ENCODE measurements at regions not wholly inside any gene's neighbourhood (a gene's known extent, or its start where the extent isn't known, plus 50 kb on each side); places are given as distances from the start of the nearest gene placed in this dataset.
"Not testable (repeated sequence)": the region's sequence is repeated elsewhere in the genome, so short reads cannot be mapped to it uniquely, and the experiment has no call there.

DNA sequence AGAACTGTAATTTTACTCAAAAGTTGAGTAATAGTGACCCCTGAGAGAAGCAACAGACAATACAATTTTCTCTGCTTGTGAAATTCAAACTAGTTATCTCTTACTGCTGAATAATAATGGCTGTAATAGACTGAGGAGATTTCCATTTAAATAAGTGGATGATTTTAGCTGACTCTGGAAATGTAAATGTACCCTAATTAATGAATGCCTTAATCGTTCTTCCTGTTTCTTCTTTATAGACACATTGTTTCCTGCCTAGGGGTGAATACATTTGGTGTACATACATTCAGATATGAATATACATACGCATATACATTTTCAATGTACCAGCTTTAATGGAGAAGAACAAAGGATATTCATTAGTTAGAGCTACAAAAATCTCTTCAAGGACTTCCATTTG, 611.9 kb downstream of the TFAP2B start:
- no peak for DNase-seq

DNA sequence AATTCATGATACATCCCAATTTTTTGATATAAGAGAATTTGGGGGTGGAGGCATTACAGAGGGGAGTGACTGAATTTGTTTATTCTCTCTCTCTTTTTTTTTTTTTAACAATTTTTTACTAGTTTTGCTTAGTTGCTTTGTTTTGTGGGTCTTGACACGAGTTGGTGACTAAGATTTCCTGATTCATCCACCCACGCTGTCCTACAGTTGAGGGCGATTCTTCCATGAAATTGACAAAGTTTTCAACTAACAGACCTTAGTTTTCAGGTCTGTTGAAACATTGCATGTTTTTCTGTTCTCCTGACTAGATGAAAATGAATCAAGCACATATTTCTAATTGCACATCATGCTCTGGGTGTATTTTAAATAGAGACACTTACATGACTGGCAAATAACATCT, 613.8 kb downstream of the TFAP2B start:
- DNase-seq: no peak

DNA sequence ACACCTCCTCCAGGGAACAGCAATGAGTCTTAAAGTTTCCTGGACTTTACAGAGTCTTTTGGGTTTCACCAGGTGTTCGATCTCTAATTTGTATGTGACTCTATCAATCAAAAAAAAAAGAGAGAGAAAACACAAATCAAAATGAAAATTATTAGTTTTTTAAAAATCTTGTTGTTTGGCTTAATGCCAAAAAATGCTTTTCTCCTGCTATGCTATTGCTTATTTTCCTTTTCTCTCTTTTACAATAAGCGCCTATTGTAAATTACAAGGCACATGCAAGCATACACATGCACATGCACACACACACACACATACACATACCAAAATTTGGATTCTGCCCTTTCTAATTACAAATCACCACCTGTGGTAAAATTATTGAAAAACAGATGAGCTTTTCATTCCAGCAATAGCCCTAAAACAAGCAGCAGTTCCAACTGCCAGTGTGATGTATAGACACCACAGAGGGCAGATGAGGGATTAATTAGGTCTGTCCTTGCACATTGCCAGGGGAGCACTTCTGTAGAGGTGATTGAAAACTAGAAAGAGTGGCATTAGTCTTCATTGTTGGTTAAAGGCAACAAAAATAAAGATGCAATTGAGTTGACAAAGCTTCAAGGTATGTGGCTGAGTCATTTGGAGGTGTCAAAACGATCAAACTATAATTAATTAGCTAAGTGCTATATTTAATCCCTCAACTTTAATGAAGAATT, 631.7 kb downstream of the TFAP2B start:
- no peak for DNase-seq

DNA sequence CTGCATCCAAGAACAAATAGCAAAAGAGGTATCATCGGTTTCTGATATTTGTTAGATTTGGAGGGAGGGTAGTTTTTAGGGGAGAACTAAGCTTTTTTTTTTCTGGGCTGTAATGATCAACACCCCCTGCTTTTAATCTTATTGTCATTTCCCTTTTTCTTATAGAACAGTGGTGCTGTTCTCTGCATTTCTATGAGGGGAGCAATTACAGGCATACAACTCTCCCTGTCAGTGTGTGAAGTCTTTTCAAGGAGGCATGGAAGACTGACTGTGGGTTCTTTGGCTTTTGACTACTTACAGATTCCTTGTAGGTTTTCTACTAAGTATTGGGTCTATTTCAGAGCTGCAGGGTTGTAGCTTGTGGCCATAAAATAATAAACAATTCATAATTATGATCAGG, 632.3 kb downstream of the TFAP2B start:
- DNase-seq: no peak

DNA sequence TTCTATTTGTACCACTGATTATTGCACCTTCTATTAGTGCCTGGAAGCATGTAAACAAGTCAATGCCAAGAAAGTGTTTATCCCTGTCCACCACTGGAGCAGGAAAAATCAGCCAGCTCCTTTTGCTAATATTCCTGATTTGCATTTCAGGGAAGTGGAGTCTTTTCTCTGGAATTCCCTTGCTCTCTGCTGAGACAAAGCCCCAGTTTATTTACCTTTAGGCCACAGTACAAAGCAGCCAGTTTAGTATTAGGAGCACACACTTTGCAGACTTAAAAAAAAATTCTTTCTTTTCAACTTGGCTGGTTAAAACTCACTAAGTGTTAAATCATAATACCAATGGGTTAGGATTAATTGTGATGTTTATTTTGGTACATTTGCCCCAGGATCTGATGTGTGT, 631.1 kb downstream of the PKHD1 start:
- DNase-seq: no peak

DNA sequence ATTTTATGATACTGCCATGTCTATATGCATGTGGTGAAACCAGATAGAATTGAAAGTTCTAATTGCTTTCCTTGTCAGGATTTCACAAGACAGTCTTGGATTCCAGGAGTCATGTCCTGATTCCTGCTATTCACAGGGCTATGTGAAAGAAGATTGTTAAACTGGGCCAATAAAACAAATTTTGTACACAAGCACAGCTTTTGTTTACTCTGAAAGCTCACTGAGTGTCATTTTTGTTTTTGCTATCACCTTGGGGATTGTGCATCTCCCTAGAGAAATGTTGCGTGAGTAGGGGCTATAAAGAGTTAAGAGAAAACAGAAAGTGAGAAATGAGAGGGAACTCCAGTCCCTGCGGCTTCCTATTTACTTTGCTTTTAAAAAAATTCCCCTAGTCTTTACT, 627.5 kb downstream of the PKHD1 start:
- no peak for DNase-seq

DNA sequence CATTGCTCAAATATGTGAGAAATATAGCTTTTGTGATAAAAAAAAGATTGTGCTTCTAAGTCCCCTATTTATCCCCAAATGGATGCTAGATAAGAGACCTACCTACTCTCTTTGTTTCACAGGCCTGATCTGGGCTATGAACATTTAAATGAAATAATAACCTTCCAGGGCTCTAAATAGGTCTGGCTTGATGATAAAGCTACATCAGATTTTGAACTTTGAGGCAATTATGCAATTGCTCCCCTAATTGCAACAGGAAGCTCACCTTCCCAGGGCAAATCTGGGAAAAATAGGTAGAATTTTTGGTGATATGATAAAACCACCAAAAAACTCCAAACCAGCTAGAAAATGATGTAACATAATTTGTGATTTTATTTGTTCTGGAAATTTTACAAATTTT, 624.5 kb downstream of the PKHD1 start:
- DNase-seq: no peak

DNA sequence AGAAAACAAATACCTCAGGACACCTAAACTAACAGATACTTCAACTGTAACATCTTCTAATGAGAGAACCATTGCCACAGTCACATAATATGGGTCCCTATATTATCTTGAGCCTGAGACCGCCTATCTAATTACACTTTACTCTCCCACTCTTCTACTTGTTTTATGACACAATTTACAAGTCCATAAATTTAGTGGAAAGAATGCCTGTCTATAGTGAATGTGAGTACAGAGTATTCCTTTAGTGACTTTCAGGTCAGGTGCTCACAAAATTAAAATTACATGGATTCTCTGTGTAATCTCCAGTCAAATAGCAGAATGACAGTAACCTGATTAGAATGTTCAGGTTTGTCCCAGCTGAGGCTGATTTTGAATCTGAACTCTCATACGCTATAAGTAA, 624.1 kb downstream of the PKHD1 start:
- no peak for DNase-seq

DNA sequence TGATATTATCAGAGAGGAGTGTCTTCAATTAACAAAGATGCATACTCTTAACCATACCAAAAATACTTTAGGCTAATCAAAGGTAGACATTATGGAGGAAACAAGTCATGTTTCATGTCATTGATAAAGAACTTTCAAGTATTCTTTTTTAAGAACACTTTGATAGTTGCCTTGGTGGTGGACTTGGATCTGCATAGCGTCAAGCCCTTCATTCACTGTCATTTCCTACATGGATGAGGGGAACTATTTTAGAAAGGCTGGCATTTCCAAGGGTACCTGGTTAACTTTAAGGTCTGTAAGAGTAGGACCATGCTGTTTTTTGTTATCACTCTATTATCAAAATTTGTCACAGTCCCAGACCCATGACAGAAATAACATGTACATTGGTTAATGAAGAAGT, 622.5 kb downstream of the PKHD1 start:
- DNase-seq: no peak

DNA sequence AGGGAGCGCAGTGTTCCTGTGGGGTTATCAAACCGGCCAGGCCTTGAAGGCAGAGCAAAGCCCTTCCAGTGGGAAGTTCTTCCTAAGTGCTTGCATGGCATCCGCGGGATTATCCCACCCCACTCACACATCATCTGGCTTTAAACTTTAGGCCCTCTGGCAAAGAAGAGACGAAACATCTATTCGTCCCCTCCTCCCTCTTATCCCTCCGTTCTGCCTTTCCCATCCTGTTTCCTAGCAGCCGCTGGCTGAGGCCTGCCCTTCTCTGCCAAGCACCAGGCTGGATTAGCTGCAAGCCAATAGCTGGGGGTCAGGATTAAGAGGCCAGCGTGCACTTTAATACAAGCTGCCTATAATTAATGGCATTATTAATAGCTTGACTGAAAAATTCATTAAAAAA, 621.0 kb downstream of the PKHD1 start:
- DNase-seq: no peak

DNA sequence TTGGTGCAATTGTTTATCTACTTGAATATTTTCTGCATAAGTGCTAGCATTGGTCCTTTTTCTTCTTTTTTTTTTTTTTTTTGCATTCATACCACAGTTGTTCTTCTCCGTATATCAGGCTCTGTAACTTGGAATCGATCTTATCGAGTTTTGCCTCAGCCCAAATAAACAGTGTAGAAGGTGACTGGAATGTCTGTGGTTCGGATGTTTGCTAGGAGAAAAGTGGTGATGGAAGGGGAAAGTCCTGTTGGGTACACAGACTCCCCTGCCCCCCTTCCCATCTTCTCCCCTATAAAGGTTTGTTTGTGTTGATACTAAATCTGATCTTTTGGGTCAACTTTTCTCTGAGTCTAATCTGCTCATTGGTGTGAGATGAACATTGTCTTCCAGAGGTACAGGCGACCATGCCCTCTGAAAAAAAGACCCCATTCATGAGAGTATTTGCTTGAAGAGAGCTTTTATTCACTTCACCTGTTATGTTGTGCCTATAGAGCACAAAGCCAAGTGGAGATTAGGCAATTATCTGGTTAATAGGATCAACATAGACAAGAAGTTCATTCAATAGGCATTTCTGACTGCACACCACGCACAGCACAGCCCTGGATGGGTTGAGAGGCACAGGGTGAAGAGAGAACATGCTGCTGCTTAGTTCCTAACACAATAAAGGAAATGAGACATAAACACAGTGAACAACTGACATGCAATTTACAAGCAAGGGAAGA, 620.0 kb downstream of the PKHD1 start:
- DNase-seq: no peak

DNA sequence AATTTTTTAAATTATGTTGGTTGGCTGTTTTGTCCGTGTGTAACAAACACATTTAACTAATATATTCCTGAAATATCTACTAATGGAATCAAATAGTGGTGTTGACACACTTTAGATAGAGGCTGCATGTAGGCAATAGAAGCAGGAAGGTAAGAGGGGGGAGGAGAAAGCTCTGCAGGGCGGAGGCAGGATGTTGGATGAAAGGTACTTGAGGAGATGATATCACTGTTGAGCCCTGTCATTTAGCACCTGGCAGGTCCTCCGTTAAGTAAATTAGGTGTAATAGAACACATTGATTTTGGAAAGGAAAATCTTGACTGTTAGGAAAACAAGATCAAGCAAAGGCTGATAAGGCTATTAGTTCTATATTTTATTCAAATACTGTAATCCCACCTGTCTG, 618.7 kb downstream of the PKHD1 start:
- no peak for DNase-seq

DNA sequence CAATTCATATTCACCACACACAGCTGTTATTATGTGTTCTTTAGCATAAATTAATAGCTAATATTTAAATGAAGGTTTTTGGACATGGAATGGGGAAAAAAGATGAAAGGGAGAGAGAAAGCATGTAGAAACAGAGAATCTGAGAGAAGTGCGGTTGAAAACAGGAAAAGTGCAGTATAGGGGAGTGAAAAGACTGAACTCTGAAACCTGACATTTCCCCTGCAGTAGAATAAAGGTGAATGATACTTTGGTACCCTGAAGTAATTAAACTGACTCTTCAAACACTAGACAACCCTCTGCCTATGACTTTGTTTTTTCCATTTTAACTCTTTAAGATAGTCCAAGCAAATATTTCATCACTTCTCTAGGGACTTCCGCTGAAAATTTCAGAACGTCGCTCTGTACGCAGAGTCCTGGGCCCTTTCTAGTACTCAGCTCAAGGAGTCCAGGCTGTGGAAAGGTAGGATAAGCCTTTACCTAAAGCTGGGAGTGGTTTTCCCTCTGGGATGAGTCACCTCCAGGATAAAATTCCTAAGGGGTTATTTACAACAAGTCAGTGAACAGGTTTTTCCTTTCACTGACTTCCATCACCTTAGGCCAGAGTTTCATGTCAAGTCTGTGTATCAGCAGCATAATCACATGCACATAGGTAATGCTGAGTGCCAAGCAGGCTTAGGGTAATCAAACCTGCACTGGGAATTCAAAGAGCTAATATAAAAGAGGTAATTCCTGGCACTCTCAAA, 614.5 kb downstream of the PKHD1 start:
- DNase-seq: no peak

DNA sequence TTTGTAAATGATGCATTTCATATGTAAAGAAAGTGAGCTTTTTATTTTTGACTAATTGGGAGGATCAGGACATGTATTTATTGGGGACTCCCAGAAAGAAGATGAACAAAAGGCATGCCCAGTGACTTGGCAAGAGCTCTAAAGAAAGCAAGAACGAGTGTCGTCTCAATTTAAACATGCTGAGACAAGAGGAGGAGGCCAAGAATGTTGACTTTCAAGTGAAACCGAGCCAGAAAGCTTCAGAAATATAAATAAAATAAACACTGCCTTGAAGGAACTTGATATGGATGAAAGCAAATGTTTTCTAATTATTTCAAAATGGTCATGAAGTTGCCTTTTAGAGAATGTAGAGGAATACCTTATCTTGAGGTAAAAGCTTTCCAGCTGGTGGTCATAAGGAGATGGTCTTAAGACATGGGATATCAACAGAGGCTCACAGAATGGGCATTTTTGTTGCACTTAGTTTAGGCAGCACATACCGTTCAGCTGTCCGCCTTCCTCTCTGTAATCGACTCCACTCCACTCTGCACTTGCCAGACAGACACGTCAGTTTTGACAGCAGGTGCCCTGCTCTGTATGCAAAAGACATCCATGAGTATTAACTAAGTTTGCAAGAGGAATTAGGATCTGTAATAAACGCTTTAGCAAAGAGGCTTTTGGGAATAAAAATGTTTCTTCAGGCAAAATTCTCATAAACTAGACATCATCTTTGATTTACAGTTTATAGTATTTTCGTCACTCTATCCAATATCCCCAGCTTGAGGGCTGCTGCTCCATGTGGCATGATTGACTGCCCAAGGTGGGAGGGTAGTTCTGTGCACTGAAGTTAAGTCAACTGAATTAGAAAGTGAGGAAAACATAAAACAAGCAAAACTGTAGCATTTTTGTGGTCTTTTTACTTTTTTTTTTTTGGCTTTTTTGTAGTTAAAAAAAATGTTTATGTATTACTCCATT, 613.1 kb downstream of the PKHD1 start:
- DNase-seq: no peak

DNA sequence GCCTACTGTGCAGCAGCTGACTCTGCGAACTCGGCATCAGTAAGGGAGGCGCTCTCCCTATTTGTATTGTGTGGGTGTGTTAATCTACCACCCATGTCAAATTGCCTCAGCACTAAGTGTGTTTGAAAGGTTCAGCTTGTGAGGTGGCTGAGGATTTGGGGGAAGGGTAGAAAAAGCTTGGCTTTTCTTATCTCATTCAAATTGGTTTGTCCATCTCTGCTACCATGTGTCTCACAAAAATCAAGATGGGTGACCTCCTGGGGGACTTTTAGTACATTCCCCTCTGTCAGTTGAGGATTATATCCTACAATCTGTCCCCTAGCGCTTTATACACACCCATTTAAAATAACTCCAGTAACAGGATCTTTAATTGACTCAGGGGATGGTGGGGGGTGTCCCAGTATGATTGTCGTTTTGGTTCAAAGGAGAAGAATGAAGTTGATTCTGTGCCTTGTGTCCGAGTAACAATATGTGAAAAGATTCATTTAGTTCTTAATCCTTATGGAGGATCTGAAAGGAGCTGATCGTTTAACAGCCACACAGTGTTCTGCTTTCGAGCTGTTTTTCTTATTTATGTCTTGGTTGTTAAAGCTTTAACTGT, 609.6 kb downstream of the PKHD1 start:
- no peak for DNase-seq

DNA sequence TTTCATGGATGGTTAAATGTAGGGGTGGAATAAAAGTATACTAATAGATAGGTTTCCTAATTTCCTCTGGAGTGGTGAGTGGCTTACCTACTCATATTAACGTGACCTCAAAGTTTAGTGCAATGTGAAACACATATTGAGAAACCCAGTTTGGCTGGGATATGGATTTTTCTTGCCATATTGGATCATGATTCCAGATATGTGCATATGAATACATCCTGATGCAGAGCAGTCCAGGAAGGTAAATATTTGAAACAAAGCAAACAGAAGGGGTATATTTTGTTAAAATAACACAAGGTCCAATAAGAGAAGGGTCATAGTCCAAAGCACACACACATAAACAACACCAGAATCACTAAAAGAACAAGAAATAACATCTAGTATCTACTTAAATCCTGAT, 608.1 kb downstream of the PKHD1 start:
- no peak for DNase-seq

DNA sequence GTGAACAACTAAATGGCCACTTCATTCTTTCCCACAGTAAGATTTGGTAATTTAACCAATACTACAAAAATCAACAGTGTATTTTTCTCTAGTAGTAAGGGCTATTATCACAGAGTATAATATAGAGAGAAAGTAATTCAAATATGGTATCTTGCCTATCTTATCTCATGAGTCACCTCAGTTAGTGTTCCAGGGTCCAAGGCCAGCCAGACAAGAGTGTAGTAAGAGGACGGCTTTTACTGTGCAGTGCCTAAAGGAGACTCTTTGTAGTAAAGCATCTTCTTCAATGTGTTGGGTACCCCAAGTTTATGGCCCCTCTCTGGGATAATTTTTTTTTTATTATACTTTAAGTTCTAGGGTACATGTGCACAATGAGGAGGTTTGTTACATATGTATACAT, 607.4 kb downstream of the PKHD1 start:
- DNase-seq: no peak

DNA sequence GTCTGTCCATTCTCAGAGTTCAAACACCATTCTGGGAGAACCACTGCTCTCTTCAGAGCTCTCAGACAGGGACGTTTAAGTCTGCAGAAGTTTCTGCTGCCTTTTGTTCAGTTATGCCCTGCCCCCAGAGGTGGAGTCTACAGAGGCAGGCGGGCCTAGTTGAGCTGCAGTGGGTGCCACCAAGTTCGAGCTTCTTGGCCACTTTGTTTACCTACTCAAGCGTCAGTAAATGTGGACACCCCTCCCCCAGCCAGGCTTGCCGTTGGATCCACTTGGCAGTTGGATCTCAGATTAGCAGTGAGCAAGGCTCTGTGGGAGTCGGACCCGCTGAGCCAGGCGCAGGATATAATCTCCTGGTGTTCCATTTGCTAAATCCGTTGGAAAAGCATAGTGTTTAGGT, 601.5 kb downstream of the PKHD1 start:
- not testable (repeated sequence) for DNase-seq

DNA sequence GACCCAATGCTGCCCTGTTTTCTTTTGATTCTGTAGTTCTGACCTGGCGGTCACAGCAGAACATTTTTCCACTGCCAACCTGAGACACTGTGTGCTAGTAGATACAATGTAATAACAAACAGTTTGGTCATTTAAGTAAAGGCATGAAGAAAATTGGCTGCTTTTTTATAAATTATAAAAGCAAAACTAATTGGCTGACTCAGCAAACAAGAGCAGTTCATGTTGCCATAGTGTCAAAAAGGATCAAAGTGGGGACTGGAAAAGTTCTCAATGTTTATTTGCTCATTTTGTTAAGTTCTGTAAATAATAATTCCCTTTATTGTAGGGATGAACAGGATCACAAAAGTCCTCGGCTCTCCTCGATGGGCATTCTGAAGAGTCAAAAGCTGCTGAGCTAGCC, 599.5 kb downstream of the PKHD1 start:
- no peak for DNase-seq

DNA sequence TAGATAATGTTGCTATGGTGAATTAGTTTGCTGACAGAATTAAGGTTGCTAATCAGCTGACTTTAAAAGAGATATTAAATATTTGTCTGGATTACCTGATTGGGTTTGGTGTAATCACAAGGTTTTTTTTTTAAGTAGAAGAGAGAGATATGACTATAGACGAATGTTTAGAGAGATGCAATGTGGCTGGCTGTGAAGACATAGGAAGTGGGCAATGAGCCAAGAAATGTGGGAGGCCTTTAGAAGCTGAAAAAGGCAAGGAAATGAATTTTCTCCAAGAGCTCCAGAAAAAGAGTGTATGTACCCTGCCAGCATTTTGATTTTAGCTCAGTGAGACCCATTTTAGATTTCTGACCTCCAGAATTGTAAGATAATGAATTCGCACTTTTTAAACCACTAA, 598.3 kb downstream of the PKHD1 start:
- DNase-seq: no peak

DNA sequence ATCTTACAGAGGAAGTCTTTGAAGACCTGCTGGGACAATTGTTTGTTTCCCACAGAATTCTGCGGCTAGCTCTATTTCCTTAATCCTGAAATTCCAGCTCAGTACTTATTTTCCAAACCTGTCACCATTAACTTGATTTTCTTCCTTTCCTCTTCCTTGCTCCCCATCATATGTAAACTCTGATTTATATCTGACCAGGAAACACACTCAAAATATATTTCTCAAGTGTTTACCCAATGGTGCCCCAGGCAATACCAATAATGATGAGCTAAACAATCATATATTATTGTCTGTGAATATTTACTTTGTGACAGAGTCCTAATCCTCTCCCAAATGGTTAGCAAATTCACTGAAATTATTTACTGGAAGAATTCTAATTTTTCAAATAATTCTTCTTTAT, 597.3 kb downstream of the PKHD1 start:
- no peak for DNase-seq

DNA sequence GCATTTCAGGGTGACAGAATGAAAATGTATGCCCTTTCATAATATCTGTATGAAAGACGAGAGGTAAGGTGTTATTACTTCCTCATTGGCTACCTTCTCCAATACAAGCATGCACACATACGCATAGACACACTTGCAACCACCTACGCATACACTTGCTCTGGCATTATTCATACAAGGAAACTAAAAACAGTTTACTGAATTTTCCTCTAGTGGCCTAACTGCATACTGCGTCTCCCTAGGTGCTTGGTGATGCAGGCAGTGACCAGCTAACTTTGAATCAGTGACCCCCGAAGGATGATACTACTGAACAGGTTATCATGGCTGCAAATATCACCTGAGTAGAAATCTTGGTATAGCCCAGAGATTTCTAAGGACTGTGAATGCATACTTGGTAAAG, 593.1 kb downstream of the PKHD1 start:
- DNase-seq: no peak

DNA sequence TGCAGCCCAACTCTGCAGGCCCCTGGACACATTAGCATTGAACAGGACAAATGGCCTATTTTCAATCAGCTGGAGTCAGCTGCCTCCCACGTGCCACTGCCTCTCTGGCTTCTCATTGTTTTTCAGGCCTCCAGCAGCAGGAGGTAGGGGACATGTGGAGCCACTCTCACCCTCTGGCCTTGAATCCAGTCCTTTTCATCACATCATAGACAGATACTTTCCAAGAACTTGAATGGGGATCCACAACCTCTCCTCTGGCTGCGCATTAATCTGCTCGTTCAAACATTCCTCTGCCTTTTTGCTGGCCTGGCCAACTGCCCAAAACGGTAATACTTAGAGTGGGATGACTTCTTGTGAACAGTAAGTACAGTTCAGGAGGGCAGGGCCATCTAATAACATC, 592.3 kb downstream of the PKHD1 start:
- DNase-seq: no peak

Data from fibroblast of upper back skin (primary cell).